ENCODE measurements at regions not wholly inside any gene's neighbourhood (a gene's known extent, or its start where the extent isn't known, plus 50 kb on each side); places are given as distances from the start of the nearest gene placed in this dataset.

DNA sequence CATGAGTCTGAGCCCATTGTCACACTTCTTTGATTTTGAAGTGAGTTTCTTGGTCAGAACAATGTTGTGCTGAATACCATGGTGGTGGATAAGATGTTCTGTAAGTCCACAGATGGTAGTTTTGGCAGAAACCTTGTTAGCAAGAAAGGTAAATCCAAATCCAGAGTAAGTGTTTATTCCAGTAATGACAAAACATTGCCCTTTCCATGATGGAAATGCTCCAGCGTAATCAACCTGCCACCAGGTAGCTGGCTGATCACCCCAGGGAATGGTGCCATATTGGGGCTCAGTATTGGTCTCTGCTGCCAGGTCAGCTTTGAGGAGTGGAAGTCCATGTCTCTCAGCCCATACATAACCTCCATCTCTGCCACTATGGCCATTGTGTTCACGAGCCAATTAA is 54.7 kb upstream of the DAPK1 start:
- no peak for TF ChIP-seq CTCF (IDR thresholded peaks at IDR 0.05; ENCODE audit: low read depth, low read length)
- no peak overlapping the region for H3K4me3 ChIP-seq (replicated peaks in 1 of 2; ENCODE audit: low read depth in 2 of 2, low read length in 2 of 2)
- DNase-seq (ENCODE audit: low read depth in 2 of 2), result no peak

- no peak for TF ChIP-seq CTCF (IDR thresholded peaks at IDR 0.05; ENCODE audit: low read depth, low read length)
- DNase-seq (ENCODE audit: low read depth in 2 of 2), result no peak
- H3K4me3 ChIP-seq (replicated peaks in 1 of 2; ENCODE audit: low read depth in 2 of 2, low read length in 2 of 2), result no peak overlapping the region
These were observed 54.2 kb upstream of the DAPK1 start for GRCh38 chr9:87443461-87443860.

- DNase-seq (ENCODE audit: low read depth in 2 of 2), result peak; percentile 22 to 51
- no peak for TF ChIP-seq CTCF (IDR thresholded peaks at IDR 0.05; ENCODE audit: low read depth, low read length)
- peak overlapping the region in 1 of 2 donors; percentile 7 for H3K4me3 ChIP-seq (replicated peaks in 1 of 2; ENCODE audit: low read depth in 2 of 2, low read length in 2 of 2)
These were observed 52.0 kb upstream of the DAPK1 start for GRCh38 chr9:87445646-87446045.

DNA sequence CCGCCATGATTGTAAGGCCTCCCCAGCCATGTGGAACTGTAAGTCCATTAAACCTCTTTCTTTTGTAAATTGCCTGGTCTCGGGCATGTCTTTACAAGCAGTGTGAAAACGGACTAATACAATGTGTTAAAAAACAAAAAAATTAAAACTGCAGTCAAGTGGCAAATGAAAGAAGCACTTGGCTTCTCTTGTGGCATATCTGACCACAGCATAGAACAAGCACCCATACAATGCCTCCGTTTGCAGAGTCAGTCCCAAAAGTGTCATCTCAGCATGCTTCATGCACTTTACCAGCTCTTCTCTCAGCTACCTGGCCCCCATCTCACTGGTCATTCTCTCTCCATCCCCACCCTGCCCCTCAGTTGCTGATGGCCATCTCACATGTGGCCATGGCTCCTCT is 51.1 kb upstream of the DAPK1 start:
- H3K4me3 ChIP-seq (replicated peaks in 1 of 2; ENCODE audit: low read depth in 2 of 2, low read length in 2 of 2), result no peak overlapping the region
- no peak for TF ChIP-seq CTCF (IDR thresholded peaks at IDR 0.05; ENCODE audit: low read depth, low read length)
- DNase-seq (ENCODE audit: low read depth in 2 of 2), result no peak

DNA sequence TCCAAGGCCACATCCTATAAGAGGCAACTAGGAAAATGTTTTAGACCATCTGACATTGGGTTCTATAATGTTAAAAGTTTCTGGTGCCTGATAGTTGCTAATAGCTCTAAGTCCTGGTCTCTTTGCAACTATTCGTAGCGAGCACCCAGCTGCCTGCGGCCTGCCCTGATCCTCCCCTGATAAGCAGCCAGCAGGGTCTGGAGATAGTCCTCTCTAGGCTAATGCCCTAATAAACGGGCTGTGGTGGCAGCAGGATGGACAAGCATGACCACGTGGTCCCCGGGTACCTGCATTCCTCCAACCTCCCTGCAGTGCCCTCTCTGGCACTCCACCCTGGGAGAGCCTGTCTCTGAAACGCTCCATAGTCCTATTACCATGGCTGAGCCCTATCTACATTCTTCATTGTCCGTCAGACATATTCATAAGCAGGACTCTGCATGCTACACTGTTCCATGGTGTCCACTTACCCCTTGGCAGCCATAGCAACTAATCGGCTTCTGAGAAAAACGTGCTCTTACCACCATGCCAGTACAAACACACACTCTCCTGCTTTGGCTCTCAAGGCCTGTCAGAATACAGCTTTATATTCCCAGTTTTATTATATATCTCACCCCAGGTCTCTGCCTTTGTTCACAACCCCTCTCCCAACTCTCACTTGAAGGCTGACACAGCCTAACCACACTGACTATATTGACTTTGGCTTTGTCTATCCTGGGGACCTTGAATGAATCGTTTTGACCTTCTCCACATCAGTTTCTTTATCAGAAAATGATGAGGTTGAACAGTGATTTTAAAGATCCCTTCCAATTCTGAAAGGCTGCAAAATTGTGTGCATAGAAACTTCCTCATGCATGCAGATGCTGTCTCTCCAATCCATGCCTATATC is 49.9 kb upstream of the DAPK1 start:
- no peak overlapping the region for H3K4me3 ChIP-seq (replicated peaks in 1 of 2; ENCODE audit: low read depth in 2 of 2, low read length in 2 of 2)

More for the DNA sequence above, 49.9 kb upstream of the DAPK1 start:
- no peak for TF ChIP-seq CTCF (IDR thresholded peaks at IDR 0.05; ENCODE audit: low read depth, low read length)
- DNase-seq (ENCODE audit: low read depth in 2 of 2), result no peak
